Neural crest cell (in vitro differentiated cells): ENCODE measurements at regions not wholly inside any gene's neighbourhood (a gene's known extent, or its start where the extent isn't known, plus 50 kb on each side); places are given as distances from the start of the nearest gene placed in this dataset.
A peak's percentile ranks its signal among the peaks of the same experiment; 100 is the strongest.

Experiments
- DNase-seq: peaks from one replicate; pipeline ENCODE4 v3.0.0; 2021; ENCODE audit warnings: low read depth, mixed read lengths, low spot score
- H3K27ac Mint-ChIP-seq: one replicate; pipeline ENCODE4 v1.8.0; 2021; ENCODE audit warnings: mild to moderate bottlenecking, mixed read lengths; ENCODE audit not compliant: unreplicated experiment
- H3K27me3 Mint-ChIP-seq: 2 replicates; pipeline ENCODE4 v1.8.0; 2021; ENCODE audit warnings: low read depth, mild to moderate bottlenecking, mixed read lengths
- H3K36me3 Mint-ChIP-seq: 2 replicates; pipeline ENCODE4 v1.8.0; 2021; ENCODE audit warnings: low read depth, mild to moderate bottlenecking, mixed read lengths
- H3K4me1 Mint-ChIP-seq: 2 replicates; pipeline ENCODE4 v1.8.0; 2021; ENCODE audit warnings: mixed read lengths
- H3K4me3 Mint-ChIP-seq: one replicate; pipeline ENCODE4 v1.8.0; 2021; ENCODE audit warnings: mild to moderate bottlenecking, mixed read lengths
- H3K9me3 Mint-ChIP-seq: 2 replicates; pipeline ENCODE4 v1.8.0; 2021; ENCODE audit warnings: mixed read lengths
- TF ChIP-seq, protein P1 (sequence below): fragments of 200-600 bp; sonication (generic); conservative IDR thresholded peaks from 2 replicates; pipeline ENCODE4 v1.5.0; 2021; ENCODE audit warnings: antibody characterized with exemption, mild to moderate bottlenecking

DNA sequence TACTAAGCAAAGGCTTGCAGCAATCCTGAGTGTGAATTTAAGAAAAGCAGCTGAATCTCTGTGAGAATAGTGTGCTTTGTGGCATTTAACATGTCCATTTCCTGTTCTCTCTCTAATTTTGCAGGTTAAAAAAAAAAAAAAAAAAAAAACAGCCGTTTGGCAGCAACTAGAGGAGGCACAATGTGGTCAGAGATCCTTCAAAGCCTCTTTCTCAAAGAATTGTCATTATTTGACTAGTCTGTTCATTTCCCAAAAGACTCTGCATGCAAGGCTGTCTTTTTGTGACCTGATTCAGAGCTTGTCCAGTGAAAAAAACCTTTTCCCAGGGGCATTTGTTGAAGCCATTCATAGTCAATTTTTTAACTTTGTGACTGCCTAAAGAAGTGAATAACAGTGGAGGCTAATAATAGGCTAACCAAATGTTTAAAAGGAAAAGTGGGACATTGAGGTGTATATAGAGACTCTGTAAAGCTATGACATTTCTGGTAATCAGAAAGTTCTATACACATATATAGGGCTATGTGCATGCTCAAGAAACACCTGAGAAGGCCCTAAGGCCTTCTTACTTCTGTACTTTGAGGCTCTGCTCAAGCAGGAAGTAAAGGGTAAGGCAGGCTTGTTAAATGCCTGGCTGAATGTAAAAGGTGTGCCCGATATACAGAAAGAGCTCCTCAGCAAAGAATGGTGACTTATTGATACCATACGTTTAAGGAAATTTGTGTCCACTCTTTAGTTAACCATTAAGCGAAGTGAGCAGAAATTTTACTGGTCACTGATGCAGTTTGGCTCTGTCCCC lies 289.6 kb upstream of the RAB6C start:
- Mint-ChIP-seq H3K4me3 (peak overlapping the region; percentile 27), H3K36me3 (peaks cover 8% of the 10 kb centered on the region), H3K9me3 (peaks cover 8% of the 10 kb centered on the region), H3K27me3 (no peaks in the 10 kb centered on the region), H3K27ac (no peak overlapping the region), H3K4me1 (peaks cover 24% of the 10 kb centered on the region)
- TF ChIP-seq, protein P1, sequence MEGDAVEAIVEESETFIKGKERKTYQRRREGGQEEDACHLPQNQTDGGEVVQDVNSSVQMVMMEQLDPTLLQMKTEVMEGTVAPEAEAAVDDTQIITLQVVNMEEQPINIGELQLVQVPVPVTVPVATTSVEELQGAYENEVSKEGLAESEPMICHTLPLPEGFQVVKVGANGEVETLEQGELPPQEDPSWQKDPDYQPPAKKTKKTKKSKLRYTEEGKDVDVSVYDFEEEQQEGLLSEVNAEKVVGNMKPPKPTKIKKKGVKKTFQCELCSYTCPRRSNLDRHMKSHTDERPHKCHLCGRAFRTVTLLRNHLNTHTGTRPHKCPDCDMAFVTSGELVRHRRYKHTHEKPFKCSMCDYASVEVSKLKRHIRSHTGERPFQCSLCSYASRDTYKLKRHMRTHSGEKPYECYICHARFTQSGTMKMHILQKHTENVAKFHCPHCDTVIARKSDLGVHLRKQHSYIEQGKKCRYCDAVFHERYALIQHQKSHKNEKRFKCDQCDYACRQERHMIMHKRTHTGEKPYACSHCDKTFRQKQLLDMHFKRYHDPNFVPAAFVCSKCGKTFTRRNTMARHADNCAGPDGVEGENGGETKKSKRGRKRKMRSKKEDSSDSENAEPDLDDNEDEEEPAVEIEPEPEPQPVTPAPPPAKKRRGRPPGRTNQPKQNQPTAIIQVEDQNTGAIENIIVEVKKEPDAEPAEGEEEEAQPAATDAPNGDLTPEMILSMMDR = no peak
- DNase-seq = no peak

DNA sequence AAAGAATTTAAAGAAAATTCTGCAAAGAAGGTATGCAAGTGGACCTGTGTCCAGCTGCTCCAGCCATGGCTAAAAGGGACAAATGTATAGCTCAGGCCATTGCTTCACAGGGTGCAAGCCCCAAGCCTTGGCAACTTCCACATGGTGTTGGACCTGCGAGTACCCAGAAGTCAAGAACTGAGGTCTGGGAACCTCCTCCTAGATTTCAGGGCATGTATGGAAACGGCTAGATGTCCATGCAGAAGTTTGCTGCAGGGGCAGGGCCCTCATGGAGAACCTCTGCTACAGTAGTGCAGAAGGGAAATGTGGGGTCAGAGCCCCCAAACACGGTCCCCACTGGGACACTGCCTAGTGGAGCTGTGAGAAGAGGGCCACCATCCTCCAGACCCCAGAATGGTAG lies 284.0 kb upstream of the RAB6C start:
- Mint-ChIP-seq H3K4me3 (no peak overlapping the region), H3K36me3 (peaks cover 11% of the 10 kb centered on the region), H3K9me3 (peaks cover 16% of the 10 kb centered on the region), H3K27me3 (no peaks in the 10 kb centered on the region), H3K4me1 (peaks cover 2% of the 10 kb centered on the region), H3K27ac (no peak overlapping the region)
- no peak for DNase-seq
- TF ChIP-seq, protein P1 = no peak

DNA sequence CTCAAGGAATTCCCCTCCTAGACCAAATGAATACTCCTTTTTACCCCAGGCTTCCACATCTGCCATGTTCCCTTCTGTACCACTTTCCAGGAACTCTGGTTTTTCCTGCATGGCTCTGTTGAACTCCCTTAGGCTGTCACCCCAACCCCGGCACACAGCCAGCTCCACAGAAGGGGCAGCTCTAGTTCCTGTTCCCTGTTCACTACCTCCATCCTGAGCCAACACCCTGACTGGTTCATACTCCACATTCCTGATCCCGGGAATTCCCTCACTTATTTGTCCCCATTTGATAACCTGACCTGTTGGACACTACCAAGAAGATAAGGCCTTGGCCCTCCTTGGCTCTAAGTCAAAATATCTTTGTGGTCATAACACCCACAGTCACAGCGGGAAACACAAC lies 280.9 kb upstream of the RAB6C start:
- no peak for DNase-seq
- Mint-ChIP-seq H3K27ac (peak overlapping the region; percentile 54), H3K4me1 (no peaks in the 10 kb centered on the region), H3K36me3 (peaks cover 5% of the 10 kb centered on the region), H3K9me3 (peaks cover 15% of the 10 kb centered on the region), H3K4me3 (no peak overlapping the region), H3K27me3 (no peaks in the 10 kb centered on the region)
- TF ChIP-seq, protein P1 = no peak

DNA sequence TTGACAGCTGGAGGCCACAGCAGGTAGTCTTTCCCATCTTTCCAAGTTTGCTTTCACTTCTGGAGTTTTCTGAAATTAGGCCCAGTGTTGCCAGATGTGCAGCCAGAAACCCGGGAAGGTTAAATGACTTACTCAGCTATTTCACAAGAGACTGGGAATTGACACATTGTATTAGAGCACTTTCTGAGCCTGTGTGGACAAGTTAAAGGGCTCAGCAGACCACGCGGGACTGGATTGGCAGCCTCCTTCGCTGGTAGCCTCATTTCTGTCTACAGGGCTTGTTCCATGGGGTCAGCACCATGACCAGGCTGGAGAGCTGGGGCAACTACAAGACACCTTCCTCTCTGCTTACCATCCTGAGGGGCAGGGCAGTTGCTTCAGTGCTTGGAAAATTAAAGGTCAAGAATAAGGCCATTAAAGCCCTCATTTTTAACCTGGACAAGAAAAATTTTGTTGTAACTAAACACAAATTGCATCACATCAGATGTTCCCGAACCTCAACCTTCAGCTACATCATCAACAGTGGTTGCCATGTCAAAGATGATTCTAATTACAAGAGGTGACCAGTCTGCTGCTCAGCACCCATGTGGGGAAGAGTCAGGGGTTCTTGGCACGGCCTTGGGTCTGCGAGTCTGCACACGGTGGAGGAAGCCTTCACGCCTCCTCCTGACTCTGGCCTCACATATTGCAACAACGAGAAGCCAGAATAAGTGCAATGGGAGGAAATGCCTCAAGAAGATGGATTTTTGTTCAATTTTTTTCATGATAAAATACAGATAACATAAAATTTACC lies 279.5 kb upstream of the RAB6C start:
- no peak overlapping the region for H3K27ac Mint-ChIP-seq
- TF ChIP-seq, protein P1 = no peak

DNA sequence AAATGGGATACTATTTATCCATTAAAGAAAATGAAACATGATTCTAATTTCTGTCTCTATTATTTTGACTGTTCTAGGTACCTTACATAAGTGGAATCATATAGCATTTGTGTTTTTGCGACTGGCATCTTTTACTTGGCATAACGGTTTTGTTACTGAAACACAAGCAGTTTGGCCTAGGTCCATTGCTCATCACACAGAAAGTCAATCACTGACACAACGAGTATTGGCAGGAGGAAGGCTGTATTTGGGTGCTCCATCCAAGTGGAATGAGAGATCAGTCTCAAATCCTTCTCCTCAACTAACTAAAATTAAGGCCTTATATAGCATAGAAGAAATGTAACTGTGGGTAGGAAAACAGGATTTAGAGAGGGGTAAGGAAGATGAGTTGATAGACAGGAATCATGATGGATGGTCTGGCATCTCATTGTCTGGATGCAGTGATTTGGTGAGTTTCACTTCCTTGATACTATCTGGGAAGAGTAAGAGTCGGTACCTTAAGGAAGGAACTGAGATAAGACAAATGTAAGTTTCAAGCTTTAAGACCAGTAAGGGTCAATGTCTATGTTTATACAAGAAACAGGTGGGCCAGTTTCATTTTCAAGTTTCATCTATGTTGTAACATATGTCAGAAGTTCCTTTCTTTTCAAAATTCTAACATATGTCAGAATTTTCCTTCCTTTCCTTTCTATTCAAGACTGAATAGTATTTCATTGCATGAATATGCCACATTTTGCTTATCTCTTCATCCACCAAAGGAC lies 276.9 kb upstream of the RAB6C start:
- H3K9me3 Mint-ChIP-seq = peaks cover 7% of the 10 kb centered on the region

More for the DNA sequence above, 279.5 kb upstream of the RAB6C start:
- no peaks in the 10 kb centered on the region for H3K4me1 Mint-ChIP-seq
- H3K27me3 Mint-ChIP-seq = no peaks in the 10 kb centered on the region
- H3K9me3 Mint-ChIP-seq = peaks cover 12% of the 10 kb centered on the region
- no peak overlapping the region for H3K4me3 Mint-ChIP-seq
- H3K36me3 Mint-ChIP-seq = peaks cover 3% of the 10 kb centered on the region
- DNase-seq = no peak

More for the DNA sequence above, 276.9 kb upstream of the RAB6C start:
- H3K27ac Mint-ChIP-seq = no peak overlapping the region
- H3K36me3 Mint-ChIP-seq = no peaks in the 10 kb centered on the region
- TF ChIP-seq, protein P1 = no peak
- no peak for DNase-seq
- H3K4me3 Mint-ChIP-seq = no peak overlapping the region
- no peaks in the 10 kb centered on the region for H3K27me3 Mint-ChIP-seq
- H3K4me1 Mint-ChIP-seq = no peaks in the 10 kb centered on the region
